ENCODE measurements at regions not wholly inside any gene's neighbourhood (a gene's known extent, or its start where the extent isn't known, plus 50 kb on each side); places are given as distances from the start of the nearest gene placed in this dataset.

- no peak overlapping the region for H3K4me3 ChIP-seq
- no peak overlapping the region for H3K27ac ChIP-seq
- TF ChIP-seq CTCF (IDR thresholded peaks at IDR 0.05), result no peak
- TF ChIP-seq EP300 (IDR thresholded peaks at IDR 0.05), result no peak
- TF ChIP-seq POLR2A (IDR thresholded peaks at IDR 0.05), result no peak
- TF ChIP-seq POLR2AphosphoS5 (IDR thresholded peaks at IDR 0.05), result no peak
- no peaks in the 10 kb centered on the region for H3K4me1 ChIP-seq
- intact Hi-C loops (cut with DNase I; ENCODE audit: low total_unique reads), result no loop called here
- no peaks in the 10 kb centered on the region for H3K9me3 ChIP-seq
- 42 to 50% (median 45%) methylated on average over 4 of the region's 4 CpGs for WGBS, 5 donors
- no peaks in the 10 kb centered on the region for H3K36me3 ChIP-seq
- H3K27me3 ChIP-seq, result no peaks in the 10 kb centered on the region
- DNase-seq, result no peak
Observed at GRCh38 chr10:56782503-56782902, 421.4 kb upstream of the ZWINT start.

GRCh38 chr10:56771343-56771742 lies 410.3 kb upstream of the ZWINT start:
- intact Hi-C loops (cut with DNase I; ENCODE audit: low total_unique reads), result no loop called here
- Histone ChIP-seq H3K4me3 (no peak overlapping the region), H3K27ac (no peak overlapping the region), H3K4me1 (no peaks in the 10 kb centered on the region), H3K9me3 (peaks cover 4 to 21% (median 9%) of the 10 kb centered on the region in 4 donors), H3K36me3 (no peaks in the 10 kb centered on the region), H3K27me3 (no peaks in the 10 kb centered on the region)
- WGBS, 5 donors, result 22 to 60% (median 48%) methylated on average over 1 of the region's 1 CpG
- TF ChIP-seq EP300 (IDR thresholded peaks at IDR 0.05) (no peak), POLR2AphosphoS5 (IDR thresholded peaks at IDR 0.05) (no peak), CTCF (IDR thresholded peaks at IDR 0.05) (no peak), POLR2A (IDR thresholded peaks at IDR 0.05) (no peak)
- no peak for DNase-seq

GRCh38 chr10:56763090-56763489 lies 402.0 kb upstream of the ZWINT start:
- intact Hi-C loops (cut with DNase I; ENCODE audit: low total_unique reads), result no loop called here
- Histone ChIP-seq H3K9me3 (peaks cover 0 to 23% (median 12%) of the 10 kb centered on the region in 4 donors), H3K27me3 (no peaks in the 10 kb centered on the region), H3K4me3 (no peak overlapping the region), H3K27ac (no peak overlapping the region), H3K4me1 (no peaks in the 10 kb centered on the region), H3K36me3 (no peaks in the 10 kb centered on the region)
- 52 to 73% (median 64%) methylated on average over 2 of the region's 2 CpGs for WGBS, 5 donors
- DNase-seq, result no peak
- TF ChIP-seq CTCF (IDR thresholded peaks at IDR 0.05) (no peak), EP300 (IDR thresholded peaks at IDR 0.05) (no peak), POLR2A (IDR thresholded peaks at IDR 0.05) (no peak), POLR2AphosphoS5 (IDR thresholded peaks at IDR 0.05) (no peak)

GRCh38 chr10:56745490-56745889 lies 384.4 kb upstream of the ZWINT start:
- TF ChIP-seq POLR2AphosphoS5 (IDR thresholded peaks at IDR 0.05), result no peak

GRCh38 chr10:56728349-56728748 lies 367.3 kb upstream of the ZWINT start:
- DNase-seq, result no peak
- intact Hi-C loops (cut with DNase I; ENCODE audit: low total_unique reads), result no loop called here
- no peaks in the 10 kb centered on the region for H3K27me3 ChIP-seq
- H3K4me1 ChIP-seq, result no peaks in the 10 kb centered on the region
- WGBS, 5 donors, result 77 to 86% (median 82%) methylated on average over 2 of the region's 2 CpGs
- H3K4me3 ChIP-seq, result no peak overlapping the region
- H3K9me3 ChIP-seq, result peaks cover 0 to 6% (median 1%) of the 10 kb centered on the region in 4 donors
- H3K36me3 ChIP-seq, result no peaks in the 10 kb centered on the region
- no peak overlapping the region for H3K27ac ChIP-seq
- TF ChIP-seq CTCF (IDR thresholded peaks at IDR 0.05) (no peak), EP300 (IDR thresholded peaks at IDR 0.05) (no peak), POLR2A (IDR thresholded peaks at IDR 0.05) (no peak), POLR2AphosphoS5 (IDR thresholded peaks at IDR 0.05) (no peak)

More at GRCh38 chr10:56745490-56745889, 384.4 kb upstream of the ZWINT start:
- Histone ChIP-seq H3K27ac (no peak overlapping the region), H3K27me3 (no peaks in the 10 kb centered on the region), H3K36me3 (no peaks in the 10 kb centered on the region), H3K4me3 (no peak overlapping the region), H3K4me1 (no peaks in the 10 kb centered on the region), H3K9me3 (peaks cover 0 to 3% (median 0%) of the 10 kb centered on the region in 4 donors)
- intact Hi-C loops (cut with DNase I; ENCODE audit: low total_unique reads), result no loop called here
- 37 to 54% (median 43%) methylated on average over 4 of the region's 4 CpGs for WGBS, 5 donors
- no peak for DNase-seq

Data from stomach (tissue), 8 donors.